Right lobe of liver (tissue), 6 donors: ENCODE measurements at regions not wholly inside any gene's neighbourhood (a gene's known extent, or its start where the extent isn't known, plus 50 kb on each side); places are given as distances from the start of the nearest gene placed in this dataset.
A peak's percentile ranks its signal among the peaks of the same experiment; 100 is the strongest.
"Not testable (repeated sequence)": the region's sequence is repeated elsewhere in the genome, so short reads cannot be mapped to it uniquely, and the experiment has no call there.

ENCODE experiments used
- ATAC-seq, 4 donors: fragments of 200-7000 bp; cut with Tn5 transposase; one replicate each; pipeline ENCODE4 v1.9.1; 2020; ENCODE audit warnings: mild to moderate bottlenecking in 4 of 4, moderate library complexity in 4 of 4
- DNase-seq, 3 donors: peaks; one replicate each; pipeline ENCODE4 v3.0.0-alpha.2; 2020
- H3K27ac ChIP-seq, 3 donors: fragments of 200-600 bp; one replicate each; pipeline ENCODE4 v1.8.0; 2022
- H3K27me3 ChIP-seq, 2 donors: fragments of 200-600 bp; one replicate each; pipeline ENCODE4 v1.8.0; 2022
- H3K36me3 ChIP-seq, 4 donors: fragments of 200-600 bp; sonication (generic) in 1 of 4; one replicate each; pipeline versions ENCODE4 v1.5.1 to v1.8.0; 2017 to 2022; ENCODE audit warnings: control low read depth in 1 of 4
- H3K4me1 ChIP-seq, 4 donors: fragments of 200-600 bp; sonication (generic) in 1 of 4; one replicate each; pipeline versions ENCODE4 v1.5.1 to v1.8.0; 2017 to 2022; ENCODE audit warnings: control low read depth in 1 of 4
- H3K4me3 ChIP-seq, 3 donors: fragments of 200-600 bp; one replicate each; pipeline ENCODE4 v1.8.0; 2022
- H3K9me3 ChIP-seq, 4 donors: fragments of 200-600 bp; sonication (generic) in 1 of 4; one replicate each; pipeline versions ENCODE4 v1.5.1 to v1.8.0; 2017 to 2022; ENCODE audit warnings: control low read depth in 1 of 4
- POLR2A ChIP-seq: fragments of 450-650 bp; IDR thresholded peaks from one replicate; pipeline ENCODE4 v1.6.1; 2017; ENCODE audit warnings: antibody characterized with exemption, mild to moderate bottlenecking
- WGBS: methylation state at CpG from one replicate; pipeline ENCODE4 v1.1.6; 2018; ENCODE audit warnings: low coverage, low lambda C conversion rate; ENCODE audit not compliant: insufficient coverage; ENCODE audit errors: missing lambda C conversion rate; 5-methylcytosine and 5-hydroxymethylcytosine counted together
- intact Hi-C, 2 donors: fragments of 100-400 bp; cut with DNase I; formaldehyde crosslinking; loops; one replicate each; pipeline versions ENCODE4 v1.11.2 to v1.14.1; 2022
- TF ChIP-seq, protein P1 (sequence below), 4 donors: fragments of 200-600 bp in 3 of 4; fragments of 450-650 bp in 1 of 4; IDR thresholded peaks; one replicate each; pipeline versions ENCODE4 v1.5.1 to v1.8.0; 2016 to 2022; ENCODE audit warnings: antibody characterized with exemption in 4 of 4, mild to moderate bottlenecking in 2 of 4
- donor health status: DM: no; HTN: yes; CAD: no.
- donor health status: DM: no; HTN: no; CAD: no.
- donor health status: DM: no; HTN: no; CAD: no.
- donor health status: DM: no; HTN: yes; CAD: no.
- donor health status: DM: no; HTN: yes; CAD: no.

DNA sequence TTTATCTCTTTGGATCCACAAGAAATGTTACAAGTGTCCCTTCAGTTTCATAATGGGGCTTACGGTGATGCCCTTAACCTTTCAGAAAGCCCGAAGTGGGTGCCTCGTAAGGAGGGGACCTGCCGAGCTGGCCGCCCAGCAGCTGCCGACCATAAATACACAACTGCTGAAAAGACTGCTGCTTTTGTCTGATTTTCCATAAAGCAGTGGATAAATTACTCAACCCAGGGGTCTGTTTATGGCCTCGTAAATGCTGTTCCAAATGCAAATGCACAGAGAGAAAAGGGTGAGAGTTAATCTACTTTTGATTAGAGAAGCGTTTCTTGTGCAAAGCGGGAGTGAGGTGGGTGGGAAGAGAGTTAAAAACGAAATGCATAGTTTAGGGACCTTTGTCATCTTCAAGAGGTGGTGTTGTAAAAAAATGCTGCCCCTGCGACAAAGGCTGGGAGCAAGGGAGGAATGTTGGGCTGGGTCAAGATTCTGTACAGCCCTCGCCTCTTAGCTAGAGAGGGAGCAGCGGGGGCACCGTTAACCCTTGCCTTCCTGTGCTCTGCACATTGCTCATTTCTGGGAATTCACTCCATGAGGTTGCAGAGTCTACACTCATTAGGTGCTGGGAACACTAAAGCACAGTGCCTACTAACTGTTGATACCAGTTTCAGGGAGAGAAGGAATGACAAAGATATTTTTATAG is 112.0 kb upstream of the MTHFD1L start:
- intact Hi-C loops, result no loop called here
- WGBS, result 75% methylated on average over 14 of the region's 14 CpGs
- no peaks in the 10 kb centered on the region for H3K4me1 ChIP-seq
- H3K36me3 ChIP-seq, result no peaks in the 10 kb centered on the region
- H3K9me3 ChIP-seq, result no peaks in the 10 kb centered on the region
- H3K27me3 ChIP-seq, result no peaks in the 10 kb centered on the region
- H3K27ac ChIP-seq, result no peak overlapping the region
- DNase-seq, result no peak
- ATAC-seq, result no peak
- TF ChIP-seq, protein P1, sequence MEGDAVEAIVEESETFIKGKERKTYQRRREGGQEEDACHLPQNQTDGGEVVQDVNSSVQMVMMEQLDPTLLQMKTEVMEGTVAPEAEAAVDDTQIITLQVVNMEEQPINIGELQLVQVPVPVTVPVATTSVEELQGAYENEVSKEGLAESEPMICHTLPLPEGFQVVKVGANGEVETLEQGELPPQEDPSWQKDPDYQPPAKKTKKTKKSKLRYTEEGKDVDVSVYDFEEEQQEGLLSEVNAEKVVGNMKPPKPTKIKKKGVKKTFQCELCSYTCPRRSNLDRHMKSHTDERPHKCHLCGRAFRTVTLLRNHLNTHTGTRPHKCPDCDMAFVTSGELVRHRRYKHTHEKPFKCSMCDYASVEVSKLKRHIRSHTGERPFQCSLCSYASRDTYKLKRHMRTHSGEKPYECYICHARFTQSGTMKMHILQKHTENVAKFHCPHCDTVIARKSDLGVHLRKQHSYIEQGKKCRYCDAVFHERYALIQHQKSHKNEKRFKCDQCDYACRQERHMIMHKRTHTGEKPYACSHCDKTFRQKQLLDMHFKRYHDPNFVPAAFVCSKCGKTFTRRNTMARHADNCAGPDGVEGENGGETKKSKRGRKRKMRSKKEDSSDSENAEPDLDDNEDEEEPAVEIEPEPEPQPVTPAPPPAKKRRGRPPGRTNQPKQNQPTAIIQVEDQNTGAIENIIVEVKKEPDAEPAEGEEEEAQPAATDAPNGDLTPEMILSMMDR (IDR thresholded peaks at IDR 0.05), result no peak
- no peak for TF ChIP-seq POLR2A
- no peak overlapping the region for H3K4me3 ChIP-seq

DNA sequence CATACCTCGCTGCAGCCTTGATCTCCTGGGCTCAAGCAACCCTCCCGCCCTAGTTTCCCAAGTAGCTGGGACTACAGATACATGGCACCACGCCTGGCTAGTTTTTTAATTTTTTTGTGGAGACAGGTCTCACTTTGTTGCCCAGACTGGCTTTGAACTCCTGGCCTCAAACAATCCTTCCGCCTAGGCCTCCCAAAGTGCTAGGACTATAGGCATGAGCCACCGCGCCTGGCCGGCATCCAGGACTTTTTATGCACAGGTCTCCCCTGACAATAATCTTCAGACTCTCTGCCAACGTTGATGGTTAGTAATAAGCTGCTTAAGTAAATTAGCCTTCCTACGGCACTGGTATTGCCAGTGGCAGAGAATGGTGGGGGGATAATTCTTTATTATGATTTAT is 110.5 kb upstream of the MTHFD1L start:
- intact Hi-C loops, result no loop called here
- TF ChIP-seq, protein P1 (IDR thresholded peaks at IDR 0.05), result no peak
- TF ChIP-seq POLR2A, result no peak
- H3K36me3 ChIP-seq, result no peaks in the 10 kb centered on the region
- DNase-seq (no peak), ATAC-seq (no peak)
- no peak overlapping the region for H3K4me3 ChIP-seq
- WGBS, result 76% methylated on average over 7 of the region's 9 CpGs
- H3K27ac ChIP-seq, result no peak overlapping the region
- no peaks in the 10 kb centered on the region for H3K9me3 ChIP-seq
- H3K27me3 ChIP-seq, result no peaks in the 10 kb centered on the region
- no peaks in the 10 kb centered on the region for H3K4me1 ChIP-seq

DNA sequence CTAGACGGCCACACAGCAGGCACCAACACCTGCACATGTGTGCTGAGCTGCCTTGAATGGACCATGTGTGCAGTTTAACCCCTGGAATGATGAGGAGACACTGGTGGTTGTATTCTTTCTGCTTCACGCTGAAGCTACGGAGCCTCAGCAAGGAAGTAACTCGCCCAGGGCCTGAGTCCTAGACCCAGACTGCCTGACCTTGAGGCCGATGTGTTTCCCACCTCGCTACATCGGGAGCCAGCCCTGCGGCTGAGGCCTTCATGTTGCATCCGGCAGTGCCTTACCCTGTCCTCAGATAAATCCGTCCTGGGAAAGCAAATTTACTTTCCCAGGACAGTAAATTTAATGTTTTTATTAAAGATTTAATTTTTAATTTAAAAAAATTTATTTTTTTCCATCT is 110.0 kb upstream of the MTHFD1L start:
- Histone ChIP-seq H3K36me3 (no peaks in the 10 kb centered on the region), H3K4me1 (no peaks in the 10 kb centered on the region), H3K4me3 (no peak overlapping the region), H3K9me3 (no peaks in the 10 kb centered on the region), H3K27me3 (no peaks in the 10 kb centered on the region), H3K27ac (no peak overlapping the region)
- TF ChIP-seq, protein P1 (IDR thresholded peaks at IDR 0.05), result no peak
- no peak for TF ChIP-seq POLR2A
- WGBS, result 68% methylated on average over 8 of the region's 10 CpGs
- DNase-seq (no peak), ATAC-seq (peak in 3 of 4 donors; percentile 20 to 51 (median 37))
- intact Hi-C loops, result no loop called here

DNA sequence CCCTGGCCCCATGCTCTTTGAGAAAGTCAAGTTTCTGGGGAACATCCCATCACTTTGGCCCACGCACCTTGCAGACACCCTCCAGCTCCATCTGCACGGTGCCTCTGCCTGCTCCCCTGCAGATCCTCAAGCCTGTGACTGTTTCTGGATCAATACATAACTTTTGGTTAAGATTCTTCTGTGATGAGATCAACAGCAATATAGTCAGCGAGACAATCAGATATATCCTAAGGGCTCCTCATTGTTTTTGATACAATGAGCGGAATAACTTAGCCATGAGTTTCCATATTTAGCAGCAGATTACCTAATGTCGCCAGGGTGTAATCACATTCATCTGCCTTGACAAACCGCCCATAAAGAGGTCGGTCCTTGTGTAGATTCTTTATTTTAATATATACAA is 109.3 kb upstream of the MTHFD1L start:
- DNase-seq, result no peak
- H3K9me3 ChIP-seq, result no peaks in the 10 kb centered on the region
- no peaks in the 10 kb centered on the region for H3K27me3 ChIP-seq
- no peaks in the 10 kb centered on the region for H3K4me1 ChIP-seq
- H3K36me3 ChIP-seq, result no peaks in the 10 kb centered on the region
- TF ChIP-seq, protein P1 (IDR thresholded peaks at IDR 0.05), result no peak
- TF ChIP-seq POLR2A, result no peak
- WGBS, result 93% methylated on average over 6 of the region's 7 CpGs
- no peak overlapping the region for H3K27ac ChIP-seq
- ATAC-seq, result no peak
- intact Hi-C loops, result no loop called here
- H3K4me3 ChIP-seq, result no peak overlapping the region

DNA sequence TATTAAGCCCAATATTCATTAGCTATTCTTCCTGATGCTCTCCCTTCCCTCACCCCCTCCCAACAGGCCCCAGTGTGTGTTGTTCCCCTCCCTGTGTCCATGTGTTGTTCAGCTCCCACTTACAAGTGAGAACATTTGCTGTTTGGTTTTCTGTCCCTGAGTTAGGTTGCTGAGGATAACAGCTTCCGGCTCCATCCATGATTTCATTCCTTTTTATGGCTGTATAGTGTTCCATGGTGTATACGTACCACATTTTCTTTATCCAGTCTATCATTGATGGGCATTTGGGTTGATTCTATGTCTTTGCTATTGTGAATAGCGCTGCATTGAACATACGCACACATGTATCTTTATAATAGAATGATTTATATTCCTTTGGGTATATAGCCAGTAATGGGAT is 107.7 kb upstream of the MTHFD1L start:
- H3K9me3 ChIP-seq, DNase-seq, H3K4me1 ChIP-seq, H3K4me3 ChIP-seq, intact Hi-C loops, H3K36me3 ChIP-seq, H3K27ac ChIP-seq, H3K27me3 ChIP-seq, ATAC-seq: not testable (repeated sequence)
- 79% methylated on average over 4 of the region's 4 CpGs for WGBS
